ENCODE measurements at regions not wholly inside any gene's neighbourhood (a gene's known extent, or its start where the extent isn't known, plus 50 kb on each side); places are given as distances from the start of the nearest gene placed in this dataset.

GRCh38 chr11:26018336-26018735 lies 313.6 kb upstream of the ANO3 start:
- CTCF ChIA-PET = no interaction called here

GRCh38 chr11:26019386-26019785 lies 312.5 kb upstream of the ANO3 start:
- ChIA-PET CTCF (no interaction called here), POLR2A (no interaction called here)

More at GRCh38 chr11:26018336-26018735, 313.6 kb upstream of the ANO3 start:
- POLR2A ChIA-PET = no interaction called here

GRCh38 chr11:26021017-26021416 lies 310.9 kb upstream of the ANO3 start:
- ChIA-PET POLR2A (no interaction called here), CTCF (no interaction called here)

DNA sequence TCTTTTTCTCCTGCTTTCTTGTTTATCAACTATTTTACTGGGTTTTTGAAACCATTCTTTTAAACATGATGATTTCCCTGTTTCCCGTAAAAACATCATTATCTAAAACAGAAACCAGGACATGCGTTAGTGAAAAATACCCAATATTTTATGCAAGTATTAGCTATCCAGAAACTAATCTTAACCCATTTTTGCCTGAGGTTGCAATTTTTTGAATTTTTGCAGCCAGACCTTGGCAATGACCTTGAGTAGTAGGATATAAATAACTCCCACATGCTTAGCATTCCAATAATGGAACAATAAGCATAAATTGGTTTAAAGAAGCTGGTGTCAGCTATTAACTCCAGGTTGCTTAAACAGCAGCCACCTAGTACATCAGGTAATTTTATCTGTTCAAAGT lies 308.9 kb upstream of the ANO3 start:
- POLR2A ChIA-PET = no interaction called here

GRCh38 chr11:26025676-26026075 lies 306.3 kb upstream of the ANO3 start:
- CTCF ChIA-PET = no interaction called here
- POLR2A ChIA-PET = no interaction called here

More for the DNA sequence above, 308.9 kb upstream of the ANO3 start:
- CTCF ChIA-PET = no interaction called here

DNA sequence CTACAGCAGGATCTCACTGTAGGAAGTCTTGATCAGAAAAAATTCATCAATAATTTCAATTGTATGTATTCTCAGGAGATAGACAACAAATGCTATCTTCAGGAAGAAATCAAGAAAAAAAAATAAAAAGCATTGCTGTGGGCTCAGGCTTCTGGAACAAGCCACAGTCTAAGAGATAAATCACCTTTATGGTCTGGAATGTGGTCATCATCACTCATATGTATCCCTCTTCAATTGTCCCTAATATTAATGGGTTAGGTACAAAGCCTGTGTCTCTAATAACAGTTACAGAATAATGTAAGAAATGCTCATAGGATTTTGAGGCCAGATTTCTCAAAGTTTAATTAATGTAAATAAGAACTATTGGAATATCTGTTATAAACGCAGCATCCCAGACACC lies 305.9 kb upstream of the ANO3 start:
- POLR2A ChIA-PET = no interaction called here

GRCh38 chr11:26027887-26028286 lies 304.0 kb upstream of the ANO3 start:
- CTCF ChIA-PET = no interaction called here
- POLR2A ChIA-PET = no interaction called here

More for the DNA sequence above, 305.9 kb upstream of the ANO3 start:
- CTCF ChIA-PET = no interaction called here

- ChIA-PET POLR2A (no interaction called here), CTCF (no interaction called here)
Observed at GRCh38 chr11:26028393-26028911, 303.5 kb upstream of the ANO3 start.

DNA sequence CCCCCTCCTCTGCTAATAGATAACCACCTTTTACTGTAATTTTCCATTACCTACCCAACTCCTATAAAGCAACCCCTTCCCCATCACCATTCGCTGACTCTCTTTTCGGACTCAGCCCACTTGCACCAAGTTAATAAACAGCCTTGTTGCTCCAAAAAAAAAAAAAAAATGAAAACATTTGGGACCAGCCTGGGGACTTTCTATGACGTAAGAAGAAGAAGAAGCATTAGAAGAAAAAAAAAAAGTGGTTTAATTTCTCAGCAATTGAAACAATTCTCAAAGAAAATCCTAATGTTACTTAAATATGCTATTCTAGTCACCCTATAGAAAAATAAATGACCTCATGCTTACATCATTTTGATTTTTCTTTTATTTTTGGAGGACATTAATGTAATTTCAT lies 301.5 kb upstream of the ANO3 start:
- ChIA-PET CTCF (no interaction called here), POLR2A (no interaction called here)

DNA sequence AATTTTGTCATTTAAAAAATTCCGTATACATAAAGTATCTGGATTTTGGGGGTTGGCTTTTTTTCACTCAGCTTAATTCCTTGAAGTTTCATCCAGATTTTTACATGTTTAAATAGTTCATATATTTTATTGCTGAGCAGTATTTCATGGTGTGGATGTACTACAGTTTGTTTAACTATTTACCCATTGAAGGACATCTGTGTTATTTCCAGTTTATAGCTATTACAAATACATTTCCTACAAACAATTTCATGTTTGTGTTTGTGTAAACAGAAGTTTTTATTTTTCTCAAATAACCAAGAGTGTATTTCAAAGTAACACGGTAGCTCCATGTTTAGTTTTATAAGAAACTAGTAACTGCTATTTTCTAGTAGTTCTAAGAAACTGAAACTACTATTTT lies 299.7 kb upstream of the ANO3 start:
- CTCF ChIA-PET = no interaction called here
- POLR2A ChIA-PET = no interaction called here

DNA sequence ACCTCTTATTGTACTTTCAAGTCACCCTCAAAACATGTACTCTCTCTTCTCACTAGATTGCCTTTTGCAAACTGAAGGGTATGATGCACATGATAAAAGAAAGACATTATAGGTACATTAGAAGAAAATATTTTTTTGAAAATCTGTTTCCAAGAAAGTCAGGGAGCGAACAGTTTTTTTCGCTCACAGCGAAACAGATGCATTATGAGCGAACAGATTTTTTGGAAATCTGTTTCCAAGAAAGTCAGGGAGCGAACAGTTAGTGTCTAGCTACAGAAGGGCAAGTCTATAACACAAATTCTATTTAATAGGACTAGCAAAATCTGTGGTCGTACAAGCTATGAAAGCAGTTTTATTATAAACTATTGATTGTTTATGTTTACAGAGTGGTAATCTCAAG lies 296.2 kb upstream of the ANO3 start:
- ChIA-PET POLR2A (no interaction called here), CTCF (no interaction called here)

DNA sequence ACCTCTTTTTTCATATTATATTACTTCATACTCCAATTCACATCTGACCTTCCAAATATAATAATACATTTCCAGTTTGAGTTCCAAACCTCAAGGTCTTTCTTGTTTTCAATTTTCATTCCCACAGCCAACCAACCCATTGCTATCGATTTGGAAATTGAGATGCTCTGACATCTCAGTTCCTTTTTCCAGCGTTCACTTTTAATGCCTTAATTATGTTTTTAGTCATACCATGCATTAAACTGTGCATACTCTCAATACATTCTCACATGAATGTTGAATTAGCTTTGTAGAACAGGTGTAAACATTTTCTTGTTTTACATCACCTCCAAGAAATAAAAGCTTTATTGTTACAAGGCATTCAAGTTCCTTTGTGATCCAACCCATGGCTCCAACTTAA lies 294.2 kb upstream of the ANO3 start:
- ChIA-PET POLR2A (no interaction called here), CTCF (no interaction called here)

DNA sequence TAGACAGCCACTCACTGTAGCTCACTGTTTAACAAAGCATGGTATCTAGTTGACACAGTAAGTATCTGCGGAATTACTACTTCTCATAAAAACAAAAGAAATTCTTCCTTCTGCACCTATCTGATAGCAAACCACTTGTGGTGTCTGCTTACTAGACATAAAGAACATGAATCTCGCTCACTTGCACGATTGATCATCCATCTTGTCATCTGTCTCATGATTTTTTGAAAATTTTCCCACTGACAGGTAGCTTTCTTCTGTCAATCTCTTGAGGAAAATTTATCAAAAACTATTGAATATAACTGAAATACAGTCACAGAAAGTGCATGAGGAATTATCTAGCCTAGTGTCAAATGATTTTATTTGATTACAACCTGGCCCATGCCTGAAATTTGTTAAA lies 291.6 kb upstream of the ANO3 start:
- CTCF ChIA-PET = no interaction called here
- POLR2A ChIA-PET = no interaction called here

DNA sequence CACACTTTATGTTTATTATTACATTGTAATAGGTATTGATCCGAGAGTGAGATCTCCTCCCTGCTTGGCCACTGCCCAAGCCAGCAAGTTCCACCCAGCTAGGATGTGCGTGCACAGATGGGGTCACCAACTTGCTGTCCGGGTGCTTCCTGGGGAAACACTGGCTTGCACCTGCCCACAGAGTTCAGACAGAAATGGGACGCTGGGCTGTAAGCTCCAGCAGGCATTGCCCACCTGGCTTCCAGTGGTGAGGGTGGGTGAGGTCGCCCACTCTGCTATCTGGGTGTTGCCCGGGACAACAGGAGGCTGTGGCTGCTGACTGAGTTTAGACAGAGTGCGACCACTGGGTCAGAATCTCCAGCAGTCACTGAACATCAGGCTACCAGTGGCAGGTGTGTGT lies 289.8 kb upstream of the ANO3 start:
- ChIA-PET POLR2A (no interaction called here), CTCF (no interaction called here)

GRCh38 chr11:26043665-26044064 lies 288.3 kb upstream of the ANO3 start:
- CTCF ChIA-PET = no interaction called here
- POLR2A ChIA-PET = no interaction called here

DNA sequence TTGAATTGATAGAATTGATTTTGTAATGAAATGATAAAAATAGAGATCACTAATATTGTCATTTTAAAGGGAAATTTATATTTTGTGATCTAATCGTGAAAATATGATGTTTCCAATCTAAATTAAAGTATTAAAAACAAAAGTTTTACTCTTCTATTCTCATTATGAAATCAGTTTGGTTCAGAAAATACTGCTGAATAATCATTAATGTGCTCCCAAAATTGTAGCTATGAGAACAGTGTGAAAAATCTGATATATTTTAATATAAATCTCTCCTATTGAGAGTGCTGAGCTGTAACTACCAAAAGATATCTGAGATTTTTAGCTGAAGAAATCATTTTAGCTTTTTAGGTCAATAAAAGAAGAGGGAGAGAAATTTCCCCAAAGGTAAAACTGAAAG lies 287.5 kb upstream of the ANO3 start:
- ChIA-PET CTCF (no interaction called here), POLR2A (no interaction called here)

DNA sequence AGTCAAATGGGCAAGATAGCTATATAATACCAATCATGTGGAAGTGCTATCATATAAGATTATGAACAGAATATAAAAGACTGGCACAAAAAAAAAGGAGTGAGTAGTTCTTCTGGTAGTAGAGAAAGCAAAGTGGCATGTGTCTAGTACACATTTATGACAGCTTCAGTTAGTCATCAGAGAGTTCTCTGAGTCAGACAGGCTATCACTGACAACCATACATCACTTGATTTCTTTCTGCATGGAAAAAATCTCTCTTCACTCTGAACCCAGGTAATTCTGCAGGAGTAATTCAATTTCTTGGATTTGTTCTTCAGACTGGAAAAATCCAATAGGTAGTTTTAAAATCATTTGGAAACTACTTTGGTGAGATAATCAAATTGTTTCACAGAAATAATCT lies 286.8 kb upstream of the ANO3 start:
- ChIA-PET POLR2A (no interaction called here), CTCF (no interaction called here)

GRCh38 chr11:26048271-26048670 lies 283.7 kb upstream of the ANO3 start:
- CTCF ChIA-PET = no interaction called here

GRCh38 chr11:26053966-26054365 lies 278.0 kb upstream of the ANO3 start:
- ChIA-PET CTCF (no interaction called here), POLR2A (no interaction called here)

More at GRCh38 chr11:26048271-26048670, 283.7 kb upstream of the ANO3 start:
- POLR2A ChIA-PET = no interaction called here

DNA sequence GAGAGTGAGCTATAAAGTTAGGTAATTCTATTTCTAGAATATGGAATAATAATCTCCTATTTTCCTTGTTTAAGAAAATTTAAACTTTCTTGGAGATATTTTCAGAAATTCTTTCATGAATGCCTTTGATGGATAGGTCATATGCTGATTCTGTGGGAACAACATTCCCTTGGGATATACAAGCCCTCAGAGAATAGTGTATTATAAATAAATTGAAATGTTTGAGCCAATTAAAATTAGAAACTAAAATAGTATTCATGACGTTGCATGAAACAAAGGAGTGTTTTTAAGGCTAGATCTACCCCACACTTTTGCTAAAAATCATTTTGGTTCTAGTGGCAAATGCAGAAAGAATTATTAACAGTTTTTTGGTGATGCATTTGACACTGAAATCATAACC lies 269.3 kb upstream of the ANO3 start:
- POLR2A ChIA-PET = no interaction called here
- CTCF ChIA-PET = no interaction called here

DNA sequence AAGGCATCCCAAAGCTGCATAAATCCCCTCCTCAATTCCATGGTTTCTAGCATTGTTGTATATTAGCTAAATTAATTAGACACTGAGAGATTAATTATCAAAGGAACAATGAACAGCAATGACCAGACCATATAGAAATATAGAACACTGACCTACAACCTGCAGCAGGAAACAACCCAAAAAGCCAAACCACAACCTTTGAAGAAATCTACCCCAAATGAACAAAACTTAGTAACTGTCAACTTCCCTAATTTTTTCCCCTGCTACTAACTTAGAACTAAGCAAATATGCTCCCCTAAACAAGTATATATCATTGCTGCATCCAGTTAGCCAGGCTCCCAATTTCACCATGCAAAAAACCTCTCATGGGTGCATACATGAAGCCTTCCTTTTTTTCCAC lies 268.0 kb upstream of the ANO3 start:
- CTCF ChIA-PET = no interaction called here
- POLR2A ChIA-PET = no interaction called here

DNA sequence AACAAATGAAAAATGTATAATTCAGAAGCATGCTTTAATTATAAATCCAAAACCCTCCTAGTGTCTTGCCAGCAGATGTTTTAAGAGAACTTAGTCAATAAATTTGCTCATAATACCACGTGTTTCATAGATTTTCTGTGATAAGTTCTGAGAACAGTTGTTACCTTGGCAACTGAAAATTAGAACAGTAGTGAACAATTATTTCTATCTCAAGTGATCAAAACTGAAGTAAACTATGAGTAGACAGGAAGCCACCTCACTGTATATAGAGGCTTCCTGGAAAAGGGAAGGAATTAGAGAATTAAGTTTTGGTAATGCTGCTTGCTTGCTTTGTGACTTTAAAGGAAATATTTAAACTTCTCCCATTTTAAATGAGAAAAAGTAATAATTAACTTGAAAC lies 266.0 kb upstream of the ANO3 start:
- ChIA-PET CTCF (no interaction called here), POLR2A (no interaction called here)

GRCh38 chr11:26070714-26071380 lies 261.1 kb upstream of the ANO3 start:
- POLR2A ChIA-PET = no interaction called here

More at GRCh38 chr11:26070714-26071380, 261.1 kb upstream of the ANO3 start:
- CTCF ChIA-PET = no interaction called here

Measured in activated CD8-positive, alpha-beta memory T cell treated with anti-CD3 and anti-CD28 coated beads for 36 hours (primary cell).